ENCODE measurements at regions not wholly inside any gene's neighbourhood (a gene's known extent, or its start where the extent isn't known, plus 50 kb on each side); places are given as distances from the start of the nearest gene placed in this dataset.

GRCh38 chr10:64486149-64486548, 964.9 kb downstream of the REEP3 start:
- Histone ChIP-seq H3K9ac (ENCODE audit: low read length) (no peak overlapping the region), H3K4me1 (ENCODE audit: control insufficient read depth in 2 of 2, insufficient read depth in 2 of 2, low read length in 2 of 2) (no peaks in the 10 kb centered on the region), H2AFZ (ENCODE audit: insufficient read depth, low read depth, low read length, poor library complexity, severe bottlenecking) (no peak overlapping the region), H3K27ac (ENCODE audit: low read length in 2 of 2) (no peak overlapping the region), H3K4me2 (replicated peaks; ENCODE audit: low read depth, low read length, poor library complexity, severe bottlenecking) (no peak overlapping the region), H3K79me2 (ENCODE audit: control insufficient read depth, insufficient read depth, low read length) (no peaks in the 10 kb centered on the region), H3K4me3 (ENCODE audit: control extremely low read depth in 1 of 5, extremely low read depth in 1 of 5, insufficient read depth in 1 of 5, low read depth in 2 of 5, low read length in 4 of 5) (no peak overlapping the region), H3K36me3 (replicated peaks in 1 of 2; ENCODE audit: control extremely low read depth in 1 of 2, control insufficient read depth in 1 of 2, extremely low read depth in 1 of 2, insufficient read depth in 2 of 2, low read length in 1 of 2) (no peaks in the 10 kb centered on the region), H4K20me1 (ENCODE audit: control insufficient read depth, insufficient read depth, low read length, poor library complexity, severe bottlenecking) (no peaks in the 10 kb centered on the region), H3K27me3 (replicated peaks in 1 of 4; ENCODE audit: control extremely low read depth in 1 of 4, control insufficient read depth in 3 of 4, insufficient read depth in 4 of 4, low read length in 3 of 4) (no peaks in the 10 kb centered on the region), H3K9me3 (ENCODE audit: control extremely low read depth in 1 of 3, control insufficient read depth in 2 of 3, insufficient read depth in 1 of 3, low read length in 2 of 3) (no peaks in the 10 kb centered on the region)
- no peaks in the 10 kb centered on the region for H3K4me1 Mint-ChIP-seq
- no peak for ATAC-seq (ENCODE audit: low read depth)
- ChIA-PET POLR2A (no interaction called here), CTCF (no interaction called here)
- H3K27me3 Mint-ChIP-seq, result no peaks in the 10 kb centered on the region
- DNase-seq, result no peak
- intact Hi-C loops (cut with micrococcal nuclease), result no loop called here
- H3K9me3 Mint-ChIP-seq (ENCODE audit: insufficient read depth), result peaks cover 4% of the 10 kb centered on the region
- no peak for TF ChIP-seq EZH2 (IDR thresholded peaks at IDR 0.05; ENCODE audit: borderline replicate concordance, insufficient read depth, low read depth, low read length, poor library complexity, severe bottlenecking)
- TF ChIP-seq CTCF (IDR thresholded peaks at IDR 0.05), result no peak
- no CpG with 5 or more reads among the region's 2 CpGs for WGBS (ENCODE audit: insufficient coverage)
- no peak overlapping the region for H3K4me3 Mint-ChIP-seq
- H3K27ac Mint-ChIP-seq, result no peak overlapping the region

GRCh38 chr10:64486901-64487300, 965.7 kb downstream of the REEP3 start:
- Histone ChIP-seq H3K27ac (ENCODE audit: low read length in 2 of 2) (no peak overlapping the region), H3K27me3 (replicated peaks in 1 of 4; ENCODE audit: control extremely low read depth in 1 of 4, control insufficient read depth in 3 of 4, insufficient read depth in 4 of 4, low read length in 3 of 4) (no peaks in the 10 kb centered on the region), H3K9me3 (ENCODE audit: control extremely low read depth in 1 of 3, control insufficient read depth in 2 of 3, insufficient read depth in 1 of 3, low read length in 2 of 3) (no peaks in the 10 kb centered on the region), H3K4me2 (replicated peaks; ENCODE audit: low read depth, low read length, poor library complexity, severe bottlenecking) (no peak overlapping the region), H3K4me3 (ENCODE audit: control extremely low read depth in 1 of 5, extremely low read depth in 1 of 5, insufficient read depth in 1 of 5, low read depth in 2 of 5, low read length in 4 of 5) (no peak overlapping the region), H3K79me2 (ENCODE audit: control insufficient read depth, insufficient read depth, low read length) (no peaks in the 10 kb centered on the region), H3K36me3 (replicated peaks in 1 of 2; ENCODE audit: control extremely low read depth in 1 of 2, control insufficient read depth in 1 of 2, extremely low read depth in 1 of 2, insufficient read depth in 2 of 2, low read length in 1 of 2) (no peaks in the 10 kb centered on the region), H3K4me1 (ENCODE audit: control insufficient read depth in 2 of 2, insufficient read depth in 2 of 2, low read length in 2 of 2) (no peaks in the 10 kb centered on the region), H4K20me1 (ENCODE audit: control insufficient read depth, insufficient read depth, low read length, poor library complexity, severe bottlenecking) (no peaks in the 10 kb centered on the region), H2AFZ (ENCODE audit: insufficient read depth, low read depth, low read length, poor library complexity, severe bottlenecking) (no peak overlapping the region), H3K9ac (ENCODE audit: low read length) (no peak overlapping the region)
- ATAC-seq (ENCODE audit: low read depth) (no peak), DNase-seq (no peak)
- intact Hi-C loops (cut with micrococcal nuclease), result no loop called here
- ChIA-PET CTCF (no interaction called here), POLR2A (no interaction called here)
- Mint-ChIP-seq H3K27me3 (no peaks in the 10 kb centered on the region), H3K4me3 (no peak overlapping the region), H3K9me3 (ENCODE audit: insufficient read depth) (peaks cover 4% of the 10 kb centered on the region), H3K27ac (no peak overlapping the region), H3K4me1 (no peaks in the 10 kb centered on the region)
- no peak for TF ChIP-seq EZH2 (IDR thresholded peaks at IDR 0.05; ENCODE audit: borderline replicate concordance, insufficient read depth, low read depth, low read length, poor library complexity, severe bottlenecking)
- TF ChIP-seq CTCF (IDR thresholded peaks at IDR 0.05), result no peak

Data from B cell (primary cell).